ENCODE measurements at regions not wholly inside any gene's neighbourhood (a gene's known extent, or its start where the extent isn't known, plus 50 kb on each side); places are given as distances from the start of the nearest gene placed in this dataset.

GRCh38 chr1:79726911-79727310 lies 720.4 kb upstream of the ADGRL4 start:
- Mint-ChIP-seq H3K9me3 (no peaks in the 10 kb centered on the region), H3K27ac (no peak overlapping the region)
- no peak for DNase-seq

GRCh38 chr1:79726321-79726720 lies 719.8 kb upstream of the ADGRL4 start:
- WGBS, 2 experiments (ENCODE audit: insufficient coverage in 1 of 2, insufficient read length in 1 of 2): 87% methylated on average over 2 of the region's 2 CpGs; no CpG with 5 or more reads in 1 of the 2 experiments
- Histone ChIP-seq H3K4me3 (ENCODE audit: low read length) (no peak overlapping the region), H3K36me3 (ENCODE audit: control insufficient read depth, insufficient read depth, low read length) (no peaks in the 10 kb centered on the region), H3K9ac (ENCODE audit: extremely low read depth, low read length, poor library complexity, severe bottlenecking) (no peak overlapping the region), H3K27me3 (ENCODE audit: control insufficient read depth, insufficient read depth, low read length, poor library complexity, severe bottlenecking) (no peaks in the 10 kb centered on the region), H3K4me1 (ENCODE audit: control insufficient read depth, insufficient read depth, low read length) (no peaks in the 10 kb centered on the region), H3K9me3 (ENCODE audit: control insufficient read depth, low read length) (no peaks in the 10 kb centered on the region), H3K27ac (ENCODE audit: low read depth, low read length) (no peak overlapping the region)
- no peaks in the 10 kb centered on the region for H3K9me3 Mint-ChIP-seq
- no peaks in the 10 kb centered on the region for H3K27me3 Mint-ChIP-seq (ENCODE audit: insufficient read depth)
- H3K4me1 Mint-ChIP-seq: peaks cover 5% of the 10 kb centered on the region
- no peak overlapping the region for H3K4me3 Mint-ChIP-seq
- no peaks in the 10 kb centered on the region for H3K36me3 Mint-ChIP-seq (ENCODE audit: low read depth)
- DNase-seq: no peak
- H3K27ac Mint-ChIP-seq: no peak overlapping the region
- TF ChIP-seq CTCF (conservative IDR thresholded peaks at IDR 0.05): no peak

More at GRCh38 chr1:79726911-79727310, 720.4 kb upstream of the ADGRL4 start:
- no peaks in the 10 kb centered on the region for H3K36me3 ChIP-seq (ENCODE audit: control insufficient read depth, insufficient read depth, low read length)
- Mint-ChIP-seq H3K4me1 (peaks cover 8% of the 10 kb centered on the region), H3K27me3 (ENCODE audit: insufficient read depth) (no peaks in the 10 kb centered on the region), H3K4me3 (no peak overlapping the region), H3K36me3 (ENCODE audit: low read depth) (no peaks in the 10 kb centered on the region)
- no peak overlapping the region for H3K27ac ChIP-seq (ENCODE audit: low read depth, low read length)
- WGBS, 2 experiments (ENCODE audit: insufficient coverage in 1 of 2, insufficient read length in 1 of 2): 90% methylated on average over 1 of the region's 2 CpGs; no CpG with 5 or more reads in 1 of the 2 experiments
- H3K27me3 ChIP-seq (ENCODE audit: control insufficient read depth, insufficient read depth, low read length, poor library complexity, severe bottlenecking): no peaks in the 10 kb centered on the region
- H3K4me1 ChIP-seq (ENCODE audit: control insufficient read depth, insufficient read depth, low read length): no peaks in the 10 kb centered on the region
- TF ChIP-seq CTCF (conservative IDR thresholded peaks at IDR 0.05): no peak
- H3K9ac ChIP-seq (ENCODE audit: extremely low read depth, low read length, poor library complexity, severe bottlenecking): no peak overlapping the region
- H3K4me3 ChIP-seq (ENCODE audit: low read length): no peak overlapping the region
- no peaks in the 10 kb centered on the region for H3K9me3 ChIP-seq (ENCODE audit: control insufficient read depth, low read length)

- peaks cover 3% of the 10 kb centered on the region for H3K4me1 ChIP-seq (ENCODE audit: control insufficient read depth, insufficient read depth, low read length)
- no peak overlapping the region for H3K9ac ChIP-seq (ENCODE audit: extremely low read depth, low read length, poor library complexity, severe bottlenecking)
- peaks cover 18% of the 10 kb centered on the region for H3K9me3 ChIP-seq (ENCODE audit: control insufficient read depth, low read length)
- Mint-ChIP-seq H3K27ac (no peak overlapping the region), H3K27me3 (ENCODE audit: insufficient read depth) (no peaks in the 10 kb centered on the region), H3K4me3 (no peak overlapping the region), H3K9me3 (peaks cover 26% of the 10 kb centered on the region), H3K4me1 (peaks cover 2% of the 10 kb centered on the region), H3K36me3 (ENCODE audit: low read depth) (peaks cover 23% of the 10 kb centered on the region)
- no peak overlapping the region for H3K27ac ChIP-seq (ENCODE audit: low read depth, low read length)
- no peak overlapping the region for H3K4me3 ChIP-seq (ENCODE audit: low read length)
- no peak for TF ChIP-seq CTCF (conservative IDR thresholded peaks at IDR 0.05)
- no peaks in the 10 kb centered on the region for H3K36me3 ChIP-seq (ENCODE audit: control insufficient read depth, insufficient read depth, low read length)
- no peaks in the 10 kb centered on the region for H3K27me3 ChIP-seq (ENCODE audit: control insufficient read depth, insufficient read depth, low read length, poor library complexity, severe bottlenecking)
- DNase-seq: no peak
Observed at GRCh38 chr1:79716447-79716846, 709.9 kb upstream of the ADGRL4 start.

Data from endodermal cell (in vitro differentiated cells).